Peyer's patch (tissue), 4 donors: ENCODE measurements at regions not wholly inside any gene's neighbourhood (a gene's known extent, or its start where the extent isn't known, plus 50 kb on each side); places are given as distances from the start of the nearest gene placed in this dataset.
A peak's percentile ranks its signal among the peaks of the same experiment; 100 is the strongest.

Experiments used
- CTCF ChIP-seq, 6 experiments: fragments of 450-650 bp in 4 of 6; fragments of 200-600 bp in 2 of 6; sonication (generic) in 1 of 6; IDR thresholded peaks; one replicate each; pipeline ENCODE4 v1.5.1; 2017 to 2019; ENCODE audit warnings: antibody characterized with exemption in 6 of 6, mild to moderate bottlenecking in 3 of 6, moderate library complexity in 1 of 6
- POLR2A ChIP-seq, 2 donors: fragments of 450-650 bp; IDR thresholded peaks; one replicate each; pipeline ENCODE4 v1.5.1; 2017; ENCODE audit warnings: antibody characterized with exemption in 2 of 2, mild to moderate bottlenecking in 2 of 2, moderate library complexity in 2 of 2

GRCh38 chr1:201714542-201715329, 114.2 kb upstream of the IPO9 start:
- TF ChIP-seq CTCF (IDR thresholded peaks at IDR 0.05) = no peak
- peak in 1 of 2 donors; percentile 24 for TF ChIP-seq POLR2A (IDR thresholded peaks at IDR 0.05)
